B cell (primary cell): ENCODE measurements at regions not wholly inside any gene's neighbourhood (a gene's known extent, or its start where the extent isn't known, plus 50 kb on each side); places are given as distances from the start of the nearest gene placed in this dataset.

Experiments
- ATAC-seq: fragments of 200-7000 bp; cut with Tn5 transposase; one replicate; pipeline ENCODE4 v1.10.0; 2021; ENCODE audit warnings: low read depth, mild to moderate bottlenecking, moderate number of reproducible peaks, moderate library complexity
- CTCF ChIA-PET: fragments of 350-600 bp; sonication (Branson Sonifier 250); formaldehyde crosslinking; loops from one replicate; lab custom pipeline; 2021; ENCODE audit warnings: antibody characterized with exemption, inconsistent platforms; lab: Charles Lee
- POLR2A ChIA-PET: fragments of 350-600 bp; sonication (Branson Sonifier 250); formaldehyde crosslinking; loops from one replicate; lab custom pipeline; 2021; ENCODE audit warnings: antibody characterized with exemption; lab: Charles Lee
- DNase-seq: peaks from one replicate; pipeline ENCODE4 v3.0.0; 2013
- H2AFZ ChIP-seq: 2 replicates; pipeline ENCODE4 v1.6.1; 2012; ENCODE audit warnings: mild to moderate bottlenecking, low read depth, low read length; ENCODE audit not compliant: insufficient read depth, poor library complexity, severe bottlenecking
- H3K27ac ChIP-seq, 2 donors: 1 replicate in 1 of 2; 2 replicates in 1 of 2; pipeline ENCODE4 v1.5.1; 2012 to 2013; ENCODE audit warnings: low read length in 2 of 2, mild to moderate bottlenecking in 2 of 2, moderate library complexity in 1 of 2
- H3K27me3 ChIP-seq, 4 experiments: fragments of 200-600 bp in 1 of 4; sonication (generic) in 1 of 4; replicated peaks in 1 of 4; 1 replicate in 2 of 4; 2 replicates in 2 of 4; pipeline versions ENCODE4 v1.6.1 to v1.7.0; 2013 to 2016; ENCODE audit warnings: low read length in 3 of 4, mild to moderate bottlenecking in 2 of 4, mixed read lengths in 1 of 4, moderate library complexity in 1 of 4; ENCODE audit not compliant: insufficient read depth in 4 of 4, control insufficient read depth in 3 of 4; ENCODE audit errors: control extremely low read depth in 1 of 4
- H3K36me3 ChIP-seq, 2 experiments: replicated peaks in 1 of 2; 1 replicate in 1 of 2; 2 replicates in 1 of 2; pipeline versions ENCODE4 v1.6.1 to v1.7.1; 2013; ENCODE audit warnings: low read length in 1 of 2; ENCODE audit not compliant: insufficient read depth in 2 of 2, control insufficient read depth in 1 of 2; ENCODE audit errors: control extremely low read depth in 1 of 2, extremely low read depth in 1 of 2
- H3K4me1 ChIP-seq, 2 donors: fragments of 200-600 bp in 1 of 2; sonication (generic) in 1 of 2; 1 replicate in 1 of 2; 2 replicates in 1 of 2; pipeline versions ENCODE4 v1.5.1 to v1.6.1; 2013 to 2017; ENCODE audit warnings: low read length in 2 of 2; ENCODE audit not compliant: control insufficient read depth in 2 of 2, insufficient read depth in 2 of 2
- H3K4me2 ChIP-seq: replicated peaks from 2 replicates; pipeline ENCODE3; 2012; ENCODE audit warnings: mild to moderate bottlenecking, low read depth, low read length; ENCODE audit not compliant: poor library complexity, severe bottlenecking
- H3K4me3 ChIP-seq, 5 experiments: fragments of 200-600 bp in 1 of 5; sonication (generic) in 1 of 5; 1 replicate in 3 of 5; 2 replicates in 2 of 5; pipeline versions ENCODE4 v1.5.1 to v1.7.0; 2011 to 2016; ENCODE audit warnings: low read length in 4 of 5, mild to moderate bottlenecking in 4 of 5, low read depth in 2 of 5, control low read depth in 1 of 5, moderate library complexity in 1 of 5; ENCODE audit not compliant: insufficient read depth in 1 of 5; ENCODE audit errors: control extremely low read depth in 1 of 5, extremely low read depth in 1 of 5
- H3K79me2 ChIP-seq: fragments of 200-600 bp; sonication (generic); one replicate; pipeline ENCODE4 v1.6.0; 2016; ENCODE audit warnings: low read length; ENCODE audit not compliant: control insufficient read depth, insufficient read depth
- H3K9ac ChIP-seq: fragments of 200-600 bp; sonication (generic); 2 replicates; pipeline ENCODE4 v1.6.1; 2017; ENCODE audit warnings: mild to moderate bottlenecking, low read length, moderate library complexity
- H3K9me3 ChIP-seq, 3 donors: one replicate each; pipeline versions ENCODE4 v1.6.1 to v1.7.1; 2013; ENCODE audit warnings: low read length in 2 of 3; ENCODE audit not compliant: control insufficient read depth in 2 of 3, insufficient read depth in 1 of 3; ENCODE audit errors: control extremely low read depth in 1 of 3
- H4K20me1 ChIP-seq: 2 replicates; pipeline ENCODE4 v1.6.0; 2012; ENCODE audit warnings: mild to moderate bottlenecking, low read length; ENCODE audit not compliant: insufficient read depth, control insufficient read depth, poor library complexity, severe bottlenecking
- H3K27ac Mint-ChIP-seq: one replicate; pipeline ENCODE4 v1.8.0; 2021; ENCODE audit warnings: mixed read lengths
- H3K27me3 Mint-ChIP-seq: one replicate; pipeline ENCODE4 v1.8.0; 2021; ENCODE audit warnings: mixed read lengths
- H3K4me1 Mint-ChIP-seq: one replicate; pipeline ENCODE4 v1.8.0; 2021; ENCODE audit warnings: mixed read lengths
- H3K4me3 Mint-ChIP-seq: one replicate; pipeline ENCODE4 v1.8.0; 2021; ENCODE audit warnings: mixed read lengths
- H3K9me3 Mint-ChIP-seq: one replicate; pipeline ENCODE4 v1.8.0; 2022; ENCODE audit warnings: mixed read lengths; ENCODE audit not compliant: insufficient read depth
- CTCF ChIP-seq: fragments of 200-600 bp; IDR thresholded peaks from one replicate; pipeline ENCODE4 v1.8.0; 2022; ENCODE audit warnings: antibody characterized with exemption, mild to moderate bottlenecking
- EZH2 ChIP-seq: IDR thresholded peaks from 2 replicates; pipeline ENCODE4 v1.6.1; 2012; ENCODE audit warnings: borderline replicate concordance, low read depth, mild to moderate bottlenecking, moderate library complexity, low read length; ENCODE audit not compliant: insufficient read depth, poor library complexity, severe bottlenecking
- WGBS: methylation state at CpG from one replicate; pipeline ENCODE4 v1.1.5; 2013; ENCODE audit warnings: missing lambda C conversion rate; ENCODE audit not compliant: insufficient coverage; 5-methylcytosine and 5-hydroxymethylcytosine counted together
- intact Hi-C: fragments of 100-400 bp; cut with micrococcal nuclease; formaldehyde crosslinking; loops from one replicate; pipeline ENCODE4 v1.10.0; 2022

GRCh38 chr1:98292994-98293393, 368.5 kb upstream of the SNX7 start:
- Histone ChIP-seq H3K4me1 (no peaks in the 10 kb centered on the region), H3K27me3 (no peaks in the 10 kb centered on the region), H3K4me3 (no peak overlapping the region), H3K4me2 (no peak overlapping the region), H3K9me3 (peaks cover 0 to 3% (median 0%) of the 10 kb centered on the region in 3 donors), H3K79me2 (no peaks in the 10 kb centered on the region), H3K27ac (no peak overlapping the region), H2AFZ (no peak overlapping the region), H3K36me3 (no peaks in the 10 kb centered on the region), H3K9ac (no peak overlapping the region), H4K20me1 (no peaks in the 10 kb centered on the region)
- no peak overlapping the region for H3K27ac Mint-ChIP-seq
- H3K4me3 Mint-ChIP-seq: no peak overlapping the region
- ChIA-PET CTCF (no interaction called here), POLR2A (no interaction called here)
- TF ChIP-seq EZH2 (no peak), CTCF (no peak)
- no peaks in the 10 kb centered on the region for H3K27me3 Mint-ChIP-seq
- intact Hi-C loops: no loop called here
- DNase-seq (no peak), ATAC-seq (no peak)
- no peaks in the 10 kb centered on the region for H3K9me3 Mint-ChIP-seq
- H3K4me1 Mint-ChIP-seq: no peaks in the 10 kb centered on the region

- H3K4me3 Mint-ChIP-seq: no peak overlapping the region
- no peak overlapping the region for H3K27ac Mint-ChIP-seq
- ATAC-seq (no peak), DNase-seq (no peak)
- H3K79me2 ChIP-seq: no peaks in the 10 kb centered on the region
- H3K9ac ChIP-seq: no peak overlapping the region
- H3K9me3 Mint-ChIP-seq: peaks cover 5% of the 10 kb centered on the region
- no CpG with 5 or more reads among the region's 1 CpG for WGBS
- no peak overlapping the region for H3K4me2 ChIP-seq
- intact Hi-C loops: no loop called here
- no peaks in the 10 kb centered on the region for H3K9me3 ChIP-seq
- H3K4me3 ChIP-seq: no peak overlapping the region
- no peaks in the 10 kb centered on the region for H3K27me3 ChIP-seq
- no peaks in the 10 kb centered on the region for H4K20me1 ChIP-seq
- TF ChIP-seq EZH2 (no peak), CTCF (no peak)
- H2AFZ ChIP-seq: no peak overlapping the region
- H3K4me1 Mint-ChIP-seq: no peaks in the 10 kb centered on the region
- no peak overlapping the region for H3K27ac ChIP-seq
- no peaks in the 10 kb centered on the region for H3K27me3 Mint-ChIP-seq
- H3K36me3 ChIP-seq: no peaks in the 10 kb centered on the region
- POLR2A ChIA-PET: no interaction called here
- CTCF ChIA-PET: no interaction called here
- no peaks in the 10 kb centered on the region for H3K4me1 ChIP-seq
These were observed 368.5 kb upstream of the DPYD start for GRCh38 chr1:98289311-98289710.
